ENCODE measurements at regions not wholly inside any gene's neighbourhood (a gene's known extent, or its start where the extent isn't known, plus 50 kb on each side); places are given as distances from the start of the nearest gene placed in this dataset.

- H3K36me3 ChIP-seq (replicated peaks in 1 of 2; ENCODE audit: control extremely low read depth in 1 of 2, control insufficient read depth in 1 of 2, extremely low read depth in 1 of 2, insufficient read depth in 2 of 2, low read length in 1 of 2): no peaks in the 10 kb centered on the region
- no peak overlapping the region for H3K27ac Mint-ChIP-seq
- no peaks in the 10 kb centered on the region for H3K9me3 Mint-ChIP-seq (ENCODE audit: insufficient read depth)
- no peaks in the 10 kb centered on the region for H3K27me3 Mint-ChIP-seq
- H3K9me3 ChIP-seq (ENCODE audit: control extremely low read depth in 1 of 3, control insufficient read depth in 2 of 3, insufficient read depth in 1 of 3, low read length in 2 of 3): no peaks in the 10 kb centered on the region
- TF ChIP-seq EZH2 (IDR thresholded peaks at IDR 0.05; ENCODE audit: borderline replicate concordance, insufficient read depth, low read depth, low read length, poor library complexity, severe bottlenecking): no peak
- no peak for TF ChIP-seq CTCF (IDR thresholded peaks at IDR 0.05)
- H3K4me2 ChIP-seq (replicated peaks; ENCODE audit: low read depth, low read length, poor library complexity, severe bottlenecking): no peak overlapping the region
- no peak overlapping the region for H3K27ac ChIP-seq (ENCODE audit: low read length in 2 of 2)
- H4K20me1 ChIP-seq (ENCODE audit: control insufficient read depth, insufficient read depth, low read length, poor library complexity, severe bottlenecking): no peaks in the 10 kb centered on the region
- WGBS (ENCODE audit: insufficient coverage): no CpG with 5 or more reads among the region's 1 CpG
- ChIA-PET POLR2A (no interaction called here), CTCF (no interaction called here)
- ATAC-seq (ENCODE audit: low read depth) (no peak), DNase-seq (no peak)
- no peaks in the 10 kb centered on the region for H3K27me3 ChIP-seq (replicated peaks in 1 of 4; ENCODE audit: control extremely low read depth in 1 of 4, control insufficient read depth in 3 of 4, insufficient read depth in 4 of 4, low read length in 3 of 4)
- no peak overlapping the region for H3K4me3 Mint-ChIP-seq
- H2AFZ ChIP-seq (ENCODE audit: insufficient read depth, low read depth, low read length, poor library complexity, severe bottlenecking): no peak overlapping the region
- no peaks in the 10 kb centered on the region for H3K79me2 ChIP-seq (ENCODE audit: control insufficient read depth, insufficient read depth, low read length)
- H3K4me3 ChIP-seq (ENCODE audit: control extremely low read depth in 1 of 5, extremely low read depth in 1 of 5, insufficient read depth in 1 of 5, low read depth in 2 of 5, low read length in 4 of 5): no peak overlapping the region
- no peak overlapping the region for H3K9ac ChIP-seq (ENCODE audit: low read length)
- no peaks in the 10 kb centered on the region for H3K4me1 ChIP-seq (ENCODE audit: control insufficient read depth in 2 of 2, insufficient read depth in 2 of 2, low read length in 2 of 2)
- H3K4me1 Mint-ChIP-seq: no peaks in the 10 kb centered on the region
- intact Hi-C loops (cut with micrococcal nuclease): no loop called here
Observed at GRCh38 chr1:198462365-198463019, 78.0 kb downstream of the ATP6V1G3 start.

GRCh38 chr1:198455966-198456365, 84.5 kb downstream of the ATP6V1G3 start:
- Histone ChIP-seq H3K4me2 (replicated peaks; ENCODE audit: low read depth, low read length, poor library complexity, severe bottlenecking) (no peak overlapping the region), H3K27ac (ENCODE audit: low read length in 2 of 2) (no peak overlapping the region), H3K27me3 (replicated peaks in 1 of 4; ENCODE audit: control extremely low read depth in 1 of 4, control insufficient read depth in 3 of 4, insufficient read depth in 4 of 4, low read length in 3 of 4) (no peaks in the 10 kb centered on the region), H3K4me1 (ENCODE audit: control insufficient read depth in 2 of 2, insufficient read depth in 2 of 2, low read length in 2 of 2) (no peaks in the 10 kb centered on the region), H3K79me2 (ENCODE audit: control insufficient read depth, insufficient read depth, low read length) (no peaks in the 10 kb centered on the region), H4K20me1 (ENCODE audit: control insufficient read depth, insufficient read depth, low read length, poor library complexity, severe bottlenecking) (no peaks in the 10 kb centered on the region), H2AFZ (ENCODE audit: insufficient read depth, low read depth, low read length, poor library complexity, severe bottlenecking) (no peak overlapping the region), H3K36me3 (replicated peaks in 1 of 2; ENCODE audit: control extremely low read depth in 1 of 2, control insufficient read depth in 1 of 2, extremely low read depth in 1 of 2, insufficient read depth in 2 of 2, low read length in 1 of 2) (no peaks in the 10 kb centered on the region), H3K4me3 (ENCODE audit: control extremely low read depth in 1 of 5, extremely low read depth in 1 of 5, insufficient read depth in 1 of 5, low read depth in 2 of 5, low read length in 4 of 5) (no peak overlapping the region), H3K9ac (ENCODE audit: low read length) (no peak overlapping the region), H3K9me3 (ENCODE audit: control extremely low read depth in 1 of 3, control insufficient read depth in 2 of 3, insufficient read depth in 1 of 3, low read length in 2 of 3) (no peaks in the 10 kb centered on the region)
- DNase-seq (no peak), ATAC-seq (ENCODE audit: low read depth) (no peak)
- Mint-ChIP-seq H3K9me3 (ENCODE audit: insufficient read depth) (no peaks in the 10 kb centered on the region), H3K27ac (no peak overlapping the region), H3K27me3 (no peaks in the 10 kb centered on the region), H3K4me1 (no peaks in the 10 kb centered on the region), H3K4me3 (no peak overlapping the region)
- CTCF ChIA-PET: interaction anchor here (1.0 kb wide), 1 partner anchor 10 kb away, joined by 3 read pairs; no protein-coding TSS in a partner anchor
- POLR2A ChIA-PET: no interaction called here
- intact Hi-C loops (cut with micrococcal nuclease): no loop called here
- TF ChIP-seq CTCF (IDR thresholded peaks at IDR 0.05) (no peak), EZH2 (IDR thresholded peaks at IDR 0.05; ENCODE audit: borderline replicate concordance, insufficient read depth, low read depth, low read length, poor library complexity, severe bottlenecking) (no peak)
- WGBS (ENCODE audit: insufficient coverage): 56% methylated on average over 3 of the region's 3 CpGs
